Astrocyte of the cerebellum (primary cell): ENCODE measurements at regions not wholly inside any gene's neighbourhood (a gene's known extent, or its start where the extent isn't known, plus 50 kb on each side); places are given as distances from the start of the nearest gene placed in this dataset.

ENCODE experiments used
- DNase-seq: peaks from one replicate; pipeline ENCODE4 v3.0.0-alpha.2; 2011; ENCODE audit warnings: low read depth
- H3K4me3 ChIP-seq: 2 replicates; pipeline ENCODE4 v1.5.1; 2011; ENCODE audit warnings: mild to moderate bottlenecking, low read depth, low read length, moderate library complexity
- in situ Hi-C: cut with HindIII; loops from 2 replicates; pipeline ENCODE4 v1.10.0; 2017; ENCODE audit warnings: low sequenced_read_pairs
- TF ChIP-seq, protein P1 (sequence below): IDR thresholded peaks from 2 replicates; pipeline ENCODE4 v1.5.1; 2012; ENCODE audit warnings: low read length, low read depth, moderate library complexity, mild to moderate bottlenecking; ENCODE audit errors: missing control alignments

DNA sequence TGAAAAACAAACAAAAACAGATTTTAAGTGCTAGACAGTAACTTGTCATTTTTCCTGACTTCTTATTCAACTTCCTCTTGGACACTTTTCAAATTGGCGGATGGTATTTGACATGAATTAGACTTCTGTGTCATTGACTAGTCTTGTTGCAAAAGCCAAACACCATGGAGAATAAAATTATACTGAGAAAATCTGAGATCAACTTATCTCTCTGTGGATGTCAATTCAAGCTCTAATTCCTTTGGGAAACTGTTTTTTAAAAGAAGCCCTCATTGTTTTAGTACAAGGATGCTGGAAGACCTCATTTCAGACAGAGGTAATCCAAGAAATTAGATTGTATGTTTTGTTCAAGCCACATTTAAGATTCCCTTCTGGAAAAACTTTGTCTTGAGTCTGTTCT is 831.0 kb downstream of the SEMA5A start:
- DNase-seq, result no peak
- H3K4me3 ChIP-seq, result no peak overlapping the region
- TF ChIP-seq, protein P1, sequence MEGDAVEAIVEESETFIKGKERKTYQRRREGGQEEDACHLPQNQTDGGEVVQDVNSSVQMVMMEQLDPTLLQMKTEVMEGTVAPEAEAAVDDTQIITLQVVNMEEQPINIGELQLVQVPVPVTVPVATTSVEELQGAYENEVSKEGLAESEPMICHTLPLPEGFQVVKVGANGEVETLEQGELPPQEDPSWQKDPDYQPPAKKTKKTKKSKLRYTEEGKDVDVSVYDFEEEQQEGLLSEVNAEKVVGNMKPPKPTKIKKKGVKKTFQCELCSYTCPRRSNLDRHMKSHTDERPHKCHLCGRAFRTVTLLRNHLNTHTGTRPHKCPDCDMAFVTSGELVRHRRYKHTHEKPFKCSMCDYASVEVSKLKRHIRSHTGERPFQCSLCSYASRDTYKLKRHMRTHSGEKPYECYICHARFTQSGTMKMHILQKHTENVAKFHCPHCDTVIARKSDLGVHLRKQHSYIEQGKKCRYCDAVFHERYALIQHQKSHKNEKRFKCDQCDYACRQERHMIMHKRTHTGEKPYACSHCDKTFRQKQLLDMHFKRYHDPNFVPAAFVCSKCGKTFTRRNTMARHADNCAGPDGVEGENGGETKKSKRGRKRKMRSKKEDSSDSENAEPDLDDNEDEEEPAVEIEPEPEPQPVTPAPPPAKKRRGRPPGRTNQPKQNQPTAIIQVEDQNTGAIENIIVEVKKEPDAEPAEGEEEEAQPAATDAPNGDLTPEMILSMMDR, result no peak
- in situ Hi-C loops, result no loop called here

DNA sequence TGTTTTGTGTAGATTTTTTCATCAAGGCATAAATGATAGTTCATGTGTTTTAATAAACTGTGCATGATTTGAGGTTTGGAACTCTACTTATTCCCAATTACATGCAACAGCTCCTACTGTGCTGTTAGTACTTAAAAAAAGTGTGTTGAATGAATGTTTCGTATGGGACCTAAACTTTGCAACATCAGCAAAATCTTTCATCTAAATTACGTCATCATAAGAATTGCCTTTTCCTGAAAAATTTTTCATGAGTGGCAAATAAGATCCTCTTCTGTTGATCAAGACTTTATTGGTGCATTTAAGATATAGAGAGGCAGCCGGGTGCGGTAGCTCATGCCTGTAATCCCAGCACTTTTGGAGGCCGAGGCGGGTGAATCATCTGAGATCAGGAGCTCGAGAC is 826.1 kb downstream of the SEMA5A start:
- in situ Hi-C loops, result loop anchor here (5.0 kb wide), 1 partner anchor 48 kb away; no protein-coding TSS in a partner anchor
- TF ChIP-seq, protein P1, result no peak
- no peak for DNase-seq
- H3K4me3 ChIP-seq, result no peak overlapping the region

DNA sequence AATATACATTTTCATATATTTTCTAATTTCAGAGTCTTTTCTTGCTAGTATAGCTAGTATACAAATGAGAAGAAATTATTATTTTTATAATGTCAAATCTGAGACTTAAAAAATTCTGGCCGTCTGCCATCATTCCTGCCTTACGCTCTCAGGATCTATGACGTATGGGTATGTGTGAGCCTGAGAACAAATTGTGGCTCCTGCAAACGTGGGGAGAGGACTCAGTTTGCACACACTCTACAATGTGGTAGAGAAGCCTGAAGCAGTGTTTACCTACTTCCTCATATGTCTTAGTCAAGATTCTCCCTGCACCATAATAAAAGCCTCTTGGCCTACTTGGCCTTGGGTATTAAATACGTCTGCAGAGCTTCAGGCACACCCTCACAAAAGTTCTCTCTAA is 825.4 kb downstream of the SEMA5A start:
- no peak for DNase-seq
- in situ Hi-C loops, result loop anchor here (5.0 kb wide), 1 partner anchor 47 kb away; no protein-coding TSS in a partner anchor
- H3K4me3 ChIP-seq, result no peak overlapping the region
- TF ChIP-seq, protein P1, result no peak

DNA sequence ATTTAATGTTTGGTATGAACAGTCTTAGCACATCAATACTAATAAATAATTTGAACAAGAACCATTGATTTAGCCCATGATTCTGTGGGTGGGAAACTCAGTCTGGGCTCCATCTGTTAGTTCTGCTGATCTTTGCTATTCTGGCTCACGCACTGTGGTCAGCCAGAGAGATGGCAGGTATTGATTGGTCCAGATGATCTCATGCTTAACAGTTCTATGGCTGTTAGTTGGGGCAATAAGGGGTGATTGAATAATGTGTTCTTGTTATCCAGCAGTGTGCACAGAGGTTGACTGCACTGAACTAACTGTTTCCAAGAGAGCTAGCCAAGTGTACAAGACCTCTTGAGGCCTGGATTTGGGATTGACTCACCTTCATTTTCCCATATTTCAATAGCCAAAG is 824.3 kb downstream of the SEMA5A start:
- TF ChIP-seq, protein P1, result no peak
- no peak for DNase-seq
- in situ Hi-C loops, result loop anchor here (5.0 kb wide), 1 partner anchor 46 kb away; no protein-coding TSS in a partner anchor

DNA sequence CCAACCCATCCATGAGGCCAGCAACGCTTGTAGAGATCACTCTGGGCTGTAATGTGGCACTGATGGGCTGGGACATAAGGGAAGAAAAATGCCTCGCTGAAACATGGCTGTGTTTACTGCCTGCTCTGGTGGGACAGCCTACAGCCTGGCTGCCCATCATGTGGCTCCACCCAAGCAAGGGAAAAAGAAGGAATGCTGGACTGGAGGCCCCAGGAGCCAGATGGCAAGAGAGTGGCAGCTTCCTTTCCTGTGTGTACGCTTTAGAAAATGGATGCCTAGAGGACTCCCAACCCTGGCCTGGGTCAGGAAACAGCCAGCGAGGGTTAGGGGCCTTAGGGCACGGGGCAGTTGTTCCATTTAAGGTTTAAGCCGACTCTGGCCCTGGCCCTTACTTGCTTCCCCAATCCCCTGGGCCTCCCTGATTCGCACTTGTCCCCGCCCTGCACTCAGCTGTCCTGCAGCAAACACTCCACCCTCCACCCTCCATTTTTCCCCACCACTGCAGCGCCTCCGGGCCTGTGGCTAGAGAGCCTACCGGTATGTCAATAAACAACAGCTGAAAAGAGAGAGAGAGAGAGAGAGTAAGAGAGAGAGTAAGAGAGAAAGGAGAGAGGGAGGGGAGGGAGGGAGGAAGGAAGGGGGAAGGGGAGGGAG is 819.4 kb downstream of the SEMA5A start:
- no peak for DNase-seq
- TF ChIP-seq, protein P1, result no peak
- no peak overlapping the region for H3K4me3 ChIP-seq
- in situ Hi-C loops, result no loop called here

More for the DNA sequence above, 824.3 kb downstream of the SEMA5A start:
- no peak overlapping the region for H3K4me3 ChIP-seq

DNA sequence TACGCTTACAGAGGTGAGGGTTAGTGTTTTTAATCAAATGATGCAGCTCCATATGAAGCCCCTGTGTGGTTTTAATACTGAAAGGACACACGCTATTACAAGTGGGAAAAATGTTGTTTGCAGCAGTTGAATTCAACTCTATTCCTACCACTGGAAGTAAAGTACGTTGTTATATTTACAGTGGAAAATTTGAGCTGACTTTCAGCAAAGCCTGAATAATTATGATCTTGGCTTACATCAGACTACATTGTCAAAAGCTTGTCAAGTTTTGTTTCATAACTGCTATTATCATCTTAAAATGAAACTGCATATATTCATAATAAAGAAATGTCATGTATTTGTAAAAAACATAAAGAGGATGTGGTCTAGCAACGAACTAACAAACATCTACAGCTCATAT is 818.5 kb downstream of the SEMA5A start:
- TF ChIP-seq, protein P1, result no peak
- H3K4me3 ChIP-seq, result no peak overlapping the region
- in situ Hi-C loops, result no loop called here
- DNase-seq, result no peak
